BJ (cell line): ENCODE measurements at regions not wholly inside any gene's neighbourhood (a gene's known extent, or its start where the extent isn't known, plus 50 kb on each side); places are given as distances from the start of the nearest gene placed in this dataset.

Experiments
- CTCF ChIA-PET: fragments of 350-600 bp; formaldehyde crosslinking; extraction: SDS; loops from one replicate; lab custom pipeline; 2021; ENCODE audit warnings: antibody characterized with exemption, inconsistent platforms; lab: Yijun Ruan, JAX
- POLR2A ChIA-PET: fragments of 300-600 bp; sonication (Branson Sonifier 250); formaldehyde crosslinking; extraction: SDS; loops from one replicate; lab custom pipeline; 2021; ENCODE audit warnings: antibody characterized with exemption; lab: Charles Lee
- DNase-seq: peaks from one replicate; pipeline ENCODE4 v3.0.0-alpha.2; 2011; ENCODE audit warnings: low read depth
- H3K27me3 ChIP-seq: 2 replicates; pipeline ENCODE4 v1.6.0; 2011; ENCODE audit warnings: low read length; ENCODE audit not compliant: control insufficient read depth, insufficient read depth
- H3K36me3 ChIP-seq: 2 replicates; pipeline ENCODE4 v1.5.1; 2011; ENCODE audit warnings: low read length; ENCODE audit not compliant: control insufficient read depth, insufficient read depth
- H3K4me3 ChIP-seq: 2 replicates; pipeline ENCODE4 v1.5.1; 2011; ENCODE audit warnings: low read depth, mild to moderate bottlenecking, control low read depth, low read length
- TF ChIP-seq, protein P1 (sequence below): IDR thresholded peaks from 2 replicates; pipeline ENCODE4 v1.5.1; 2011; ENCODE audit warnings: low read depth, mild to moderate bottlenecking, control low read depth, inconsistent platforms, low read length, moderate library complexity; ENCODE audit not compliant: insufficient read depth

DNA sequence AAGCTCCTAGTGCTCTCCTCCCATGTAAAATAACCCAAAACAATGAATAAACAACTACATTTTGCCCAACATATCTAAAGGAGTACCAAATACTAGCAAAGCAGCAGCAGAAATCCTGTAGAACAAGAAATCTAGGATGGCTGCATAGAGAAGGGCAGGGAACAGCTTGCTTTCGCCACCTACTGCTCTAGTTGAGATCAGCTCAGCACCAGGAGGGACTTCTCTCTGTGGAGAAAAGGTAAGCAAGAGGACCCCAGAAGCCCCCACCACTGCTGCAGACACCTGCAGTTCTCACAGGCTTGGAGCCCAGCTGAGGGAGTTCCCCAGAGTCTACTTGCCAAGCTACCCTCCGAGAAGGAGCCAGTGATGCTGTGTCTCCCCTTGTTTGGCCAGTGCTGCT lies 243.0 kb upstream of the CHST9 start:
- no peak for DNase-seq
- Histone ChIP-seq H3K27me3 (no peaks in the 10 kb centered on the region), H3K36me3 (no peaks in the 10 kb centered on the region), H3K4me3 (no peak overlapping the region)
- CTCF ChIA-PET = interaction anchor here (1.5 kb wide), 1 partner anchor 11 kb away, joined by 6 read pairs; no protein-coding TSS in a partner anchor
- TF ChIP-seq, protein P1, sequence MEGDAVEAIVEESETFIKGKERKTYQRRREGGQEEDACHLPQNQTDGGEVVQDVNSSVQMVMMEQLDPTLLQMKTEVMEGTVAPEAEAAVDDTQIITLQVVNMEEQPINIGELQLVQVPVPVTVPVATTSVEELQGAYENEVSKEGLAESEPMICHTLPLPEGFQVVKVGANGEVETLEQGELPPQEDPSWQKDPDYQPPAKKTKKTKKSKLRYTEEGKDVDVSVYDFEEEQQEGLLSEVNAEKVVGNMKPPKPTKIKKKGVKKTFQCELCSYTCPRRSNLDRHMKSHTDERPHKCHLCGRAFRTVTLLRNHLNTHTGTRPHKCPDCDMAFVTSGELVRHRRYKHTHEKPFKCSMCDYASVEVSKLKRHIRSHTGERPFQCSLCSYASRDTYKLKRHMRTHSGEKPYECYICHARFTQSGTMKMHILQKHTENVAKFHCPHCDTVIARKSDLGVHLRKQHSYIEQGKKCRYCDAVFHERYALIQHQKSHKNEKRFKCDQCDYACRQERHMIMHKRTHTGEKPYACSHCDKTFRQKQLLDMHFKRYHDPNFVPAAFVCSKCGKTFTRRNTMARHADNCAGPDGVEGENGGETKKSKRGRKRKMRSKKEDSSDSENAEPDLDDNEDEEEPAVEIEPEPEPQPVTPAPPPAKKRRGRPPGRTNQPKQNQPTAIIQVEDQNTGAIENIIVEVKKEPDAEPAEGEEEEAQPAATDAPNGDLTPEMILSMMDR = no peak
- POLR2A ChIA-PET = no interaction called here

DNA sequence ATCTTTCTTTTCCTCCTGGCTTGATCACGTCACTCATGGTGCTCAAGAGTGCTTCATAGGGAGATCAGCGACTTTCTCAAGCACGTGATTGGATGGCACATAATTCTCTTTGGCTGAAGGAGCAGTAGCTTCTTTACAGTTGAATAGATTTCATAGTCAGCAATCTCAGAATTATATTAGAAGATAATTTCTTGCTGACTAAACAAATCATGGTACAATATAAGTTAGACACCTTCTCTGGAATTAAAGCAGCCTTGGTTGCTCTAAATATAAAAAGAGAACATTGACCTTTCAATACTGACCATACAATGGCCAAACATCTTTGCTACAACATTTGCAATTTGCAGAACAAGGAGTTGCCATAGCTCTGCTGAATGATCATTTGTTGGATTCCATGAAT lies 238.5 kb upstream of the CHST9 start:
- TF ChIP-seq, protein P1 = no peak
- no peaks in the 10 kb centered on the region for H3K36me3 ChIP-seq
- POLR2A ChIA-PET = no interaction called here
- CTCF ChIA-PET = no interaction called here
- H3K27me3 ChIP-seq = no peaks in the 10 kb centered on the region
- H3K4me3 ChIP-seq = no peak overlapping the region
- DNase-seq = no peak

DNA sequence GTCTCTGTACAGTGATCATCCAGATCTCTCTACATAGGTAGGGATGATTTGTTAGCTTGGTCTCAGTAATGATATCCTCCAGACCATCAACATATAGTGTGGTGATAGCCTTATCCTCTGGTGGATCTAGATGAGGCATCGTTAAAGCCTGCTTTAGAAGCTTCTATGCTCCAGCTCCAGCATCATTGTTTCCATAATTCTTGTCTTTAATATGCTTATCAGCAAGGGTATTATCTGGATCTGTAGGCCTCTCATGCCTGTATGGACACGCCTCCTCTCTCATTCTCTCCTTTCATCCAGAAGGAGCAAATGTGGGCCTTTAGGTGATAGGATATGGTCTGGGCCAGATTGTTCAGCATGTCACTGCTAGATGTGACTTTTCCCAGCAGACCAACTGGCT lies 234.5 kb upstream of the CHST9 start:
- Histone ChIP-seq H3K27me3 (no peaks in the 10 kb centered on the region), H3K4me3 (no peak overlapping the region), H3K36me3 (no peaks in the 10 kb centered on the region)
- POLR2A ChIA-PET = no interaction called here
- TF ChIP-seq, protein P1 = no peak
- CTCF ChIA-PET = no interaction called here
- DNase-seq = no peak

DNA sequence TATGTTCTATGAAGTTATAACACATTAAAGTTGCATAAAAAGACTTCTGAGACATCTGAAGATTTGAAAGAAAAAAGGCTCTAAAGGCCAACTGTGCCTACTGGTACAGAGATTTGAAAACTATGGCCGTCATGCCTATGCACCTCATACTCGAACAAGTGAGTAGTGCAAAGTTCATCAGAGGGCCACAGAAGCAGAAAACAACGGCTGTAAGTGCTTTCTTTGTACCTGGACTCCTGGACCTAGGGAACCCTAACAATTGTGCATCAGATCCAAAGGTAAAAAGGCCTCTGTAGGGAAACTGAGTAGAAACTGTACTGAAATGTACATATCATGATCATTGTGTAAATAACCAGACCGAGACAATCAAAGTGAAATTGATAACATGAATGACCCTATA lies 230.4 kb upstream of the CHST9 start:
- Histone ChIP-seq H3K36me3 (no peaks in the 10 kb centered on the region), H3K4me3 (no peak overlapping the region), H3K27me3 (no peaks in the 10 kb centered on the region)
- POLR2A ChIA-PET = no interaction called here
- TF ChIP-seq, protein P1 = no peak
- no peak for DNase-seq
- CTCF ChIA-PET = no interaction called here

DNA sequence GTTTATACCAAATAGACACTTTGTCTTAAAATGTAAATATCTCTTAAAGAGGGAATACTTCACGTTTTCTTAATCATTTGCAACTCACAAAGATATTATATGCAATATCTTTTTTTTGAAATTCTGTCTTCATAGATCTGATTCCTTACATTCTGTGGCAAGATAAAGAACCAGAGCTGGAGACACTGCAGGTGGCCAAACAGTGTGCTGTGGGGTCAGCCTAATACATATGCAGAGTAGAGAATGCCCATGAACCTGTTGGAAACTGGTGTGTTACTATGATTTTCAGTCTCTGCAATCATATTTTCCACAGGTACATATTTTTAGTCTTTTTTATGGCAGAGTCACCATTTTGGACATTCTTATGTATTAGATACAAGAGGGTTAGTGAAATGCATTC lies 229.6 kb upstream of the CHST9 start:
- TF ChIP-seq, protein P1 = no peak
- no peak for DNase-seq
- H3K4me3 ChIP-seq = no peak overlapping the region
- POLR2A ChIA-PET = no interaction called here
- H3K27me3 ChIP-seq = no peaks in the 10 kb centered on the region
- H3K36me3 ChIP-seq = no peaks in the 10 kb centered on the region
- CTCF ChIA-PET = no interaction called here
